NB4 (cell line): ENCODE measurements at regions not wholly inside any gene's neighbourhood (a gene's known extent, or its start where the extent isn't known, plus 50 kb on each side); places are given as distances from the start of the nearest gene placed in this dataset.

Experiments used
- CTCF ChIP-seq: IDR thresholded peaks from one replicate; pipeline ENCODE4 v1.5.1; 2012; ENCODE audit warnings: low read depth, low read length
- MYC ChIP-seq: IDR thresholded peaks from 2 replicates; pipeline ENCODE4 v1.6.1; 2011; ENCODE audit warnings: low read depth, low read length
- POLR2A ChIP-seq: IDR thresholded peaks from 2 replicates; pipeline ENCODE4 v1.6.1; 2011; ENCODE audit warnings: mild to moderate bottlenecking; ENCODE audit not compliant: insufficient read length; ENCODE audit errors: extremely low read depth

DNA sequence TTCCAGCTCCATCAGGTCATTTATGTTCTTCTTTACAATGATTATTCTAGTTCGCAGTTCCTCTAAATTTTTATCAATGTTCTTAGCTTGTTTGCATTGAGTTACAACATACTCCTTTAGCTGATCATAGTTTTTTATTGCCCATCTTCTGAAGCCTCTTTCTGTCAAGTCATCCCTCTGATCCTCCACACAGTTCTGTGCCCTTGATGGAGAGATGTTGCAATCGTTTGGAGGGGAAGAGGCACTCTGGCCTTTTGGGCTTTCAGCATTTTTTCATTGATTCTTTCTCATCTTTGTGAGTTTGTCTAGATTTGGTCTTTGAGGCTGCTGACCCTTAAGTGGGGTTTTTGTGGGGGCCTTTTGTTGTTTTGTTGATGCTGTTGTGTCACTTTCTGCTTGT lies 234.6 kb upstream of the CBLB start:
- TF ChIP-seq MYC (no peak), POLR2A (no peak), CTCF (no peak)
